H1 (cell line): ENCODE measurements at regions not wholly inside any gene's neighbourhood (a gene's known extent, or its start where the extent isn't known, plus 50 kb on each side); places are given as distances from the start of the nearest gene placed in this dataset.

Experiments
- CHD1 ChIP-seq: IDR thresholded peaks from 2 replicates; pipeline ENCODE4 v1.6.1; 2012; ENCODE audit warnings: low read depth, low read length, improper control_type of control experiment
- EGR1 ChIP-seq: IDR thresholded peaks from 2 replicates; pipeline ENCODE4 v1.6.1; 2011; ENCODE audit warnings: low read depth, low read length, borderline replicate concordance
- HDAC6 ChIP-seq: IDR thresholded peaks from one replicate; pipeline ENCODE4 v1.7.1; 2012; ENCODE audit warnings: low read depth, mild to moderate bottlenecking, inconsistent platforms, low read length, moderate library complexity
- JUN ChIP-seq: IDR thresholded peaks from 2 replicates; pipeline ENCODE4 v1.6.1; 2011; ENCODE audit warnings: low read depth, mild to moderate bottlenecking, improper control_type of control experiment, low read length
- MAFK ChIP-seq: IDR thresholded peaks from 2 replicates; pipeline ENCODE4 v1.6.1; 2012; ENCODE audit warnings: low read depth, mild to moderate bottlenecking, improper control_type of control experiment, low read length
- POU5F1 ChIP-seq: IDR thresholded peaks from 2 replicates; pipeline ENCODE4 v1.6.1; 2011; ENCODE audit warnings: low read depth, mild to moderate bottlenecking, low read length, moderate library complexity
- TF ChIP-seq, protein P1 (sequence below): IDR thresholded peaks from 2 replicates; pipeline ENCODE4 v1.6.1; 2012; ENCODE audit warnings: inconsistent platforms

DNA sequence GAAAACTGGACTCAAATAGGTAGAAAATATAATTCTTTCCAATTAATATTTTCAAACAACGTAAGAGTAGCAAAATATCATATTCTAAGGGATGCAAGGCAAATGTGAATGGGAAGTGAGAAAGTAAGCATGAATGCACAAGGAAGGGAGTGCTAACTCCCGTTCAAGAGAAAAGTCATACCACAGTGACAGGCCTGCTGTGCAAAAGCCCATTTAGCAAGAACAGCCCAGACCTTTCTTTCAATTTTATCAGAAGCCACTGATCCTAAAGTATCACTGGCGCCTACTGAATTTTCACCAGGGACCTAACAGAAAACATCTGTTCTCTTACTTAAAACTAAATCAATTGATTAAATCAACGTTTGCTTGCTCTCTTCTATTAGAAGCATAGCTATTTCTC, 157.9 kb upstream of the DKK2 start (continued):
- TF ChIP-seq, protein P1, sequence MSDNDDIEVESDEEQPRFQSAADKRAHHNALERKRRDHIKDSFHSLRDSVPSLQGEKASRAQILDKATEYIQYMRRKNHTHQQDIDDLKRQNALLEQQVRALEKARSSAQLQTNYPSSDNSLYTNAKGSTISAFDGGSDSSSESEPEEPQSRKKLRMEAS = no peak
- TF ChIP-seq CHD1 (no peak), HDAC6 (no peak), POU5F1 (no peak), JUN (no peak), EGR1 (no peak), MAFK (no peak)
- TF ChIP-seq, all 59 proteins: peak for 0
